Gastrocnemius medialis (tissue), 4 donors: ENCODE measurements at regions not wholly inside any gene's neighbourhood (a gene's known extent, or its start where the extent isn't known, plus 50 kb on each side); places are given as distances from the start of the nearest gene placed in this dataset.

ENCODE experiments used
- CTCF ChIP-seq, 5 experiments: fragments of 450-650 bp in 3 of 5; fragments of 200-600 bp in 2 of 5; sonication (generic) in 2 of 5; IDR thresholded peaks in 4 of 5; conservative IDR thresholded peaks in 1 of 5; 1 replicate in 4 of 5; 2 replicates in 1 of 5; pipeline ENCODE4 v1.5.1; 2016 to 2019; ENCODE audit warnings: antibody characterized with exemption in 5 of 5, mild to moderate bottlenecking in 3 of 5, moderate library complexity in 3 of 5
- POLR2A ChIP-seq, 2 donors: fragments of 450-650 bp; IDR thresholded peaks; one replicate each; pipeline ENCODE4 v1.6.1; 2017; ENCODE audit warnings: antibody characterized with exemption in 2 of 2, mild to moderate bottlenecking in 2 of 2, moderate library complexity in 2 of 2

- TF ChIP-seq CTCF (IDR thresholded peaks at IDR 0.05 in 4 of 5, conservative IDR thresholded peaks at IDR 0.05 in 1 of 5) (no peak), POLR2A (IDR thresholded peaks at IDR 0.05) (no peak)
Observed at GRCh38 chr2:144048631-144049060, 471.3 kb downstream of the ZEB2 start.
